ENCODE measurements at regions not wholly inside any gene's neighbourhood (a gene's known extent, or its start where the extent isn't known, plus 50 kb on each side); places are given as distances from the start of the nearest gene placed in this dataset.

DNA sequence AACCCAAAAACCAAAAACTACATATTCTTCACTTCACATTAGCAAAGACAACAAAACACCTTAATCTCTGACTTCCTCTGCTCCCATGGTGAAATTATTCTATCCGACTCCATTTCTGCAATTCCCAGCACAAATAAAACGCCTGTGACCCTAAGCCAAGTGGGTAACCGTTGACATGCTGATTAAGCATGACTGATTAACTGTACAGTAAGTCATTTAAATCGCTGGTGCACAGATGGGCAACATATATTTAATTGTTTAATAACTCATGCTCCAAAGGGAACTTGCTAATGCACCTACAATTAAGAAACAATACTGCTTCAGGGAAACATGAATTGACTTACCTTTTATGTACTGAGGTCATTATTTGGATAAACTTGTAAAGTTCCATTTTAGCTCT lies 436.7 kb downstream of the KIF2B start:
- no peaks in the 10 kb centered on the region for H3K4me1 ChIP-seq (ENCODE audit: control insufficient read depth in 2 of 2, insufficient read depth in 2 of 2, low read length in 2 of 2)
- H3K4me3 ChIP-seq (ENCODE audit: control extremely low read depth in 1 of 5, extremely low read depth in 1 of 5, insufficient read depth in 1 of 5, low read depth in 2 of 5, low read length in 4 of 5): no peak overlapping the region
- no peaks in the 10 kb centered on the region for H3K36me3 ChIP-seq (replicated peaks in 1 of 2; ENCODE audit: control extremely low read depth in 1 of 2, control insufficient read depth in 1 of 2, extremely low read depth in 1 of 2, insufficient read depth in 2 of 2, low read length in 1 of 2)
- Mint-ChIP-seq H3K9me3 (ENCODE audit: insufficient read depth) (peaks cover 7% of the 10 kb centered on the region), H3K4me3 (no peak overlapping the region), H3K27ac (no peak overlapping the region), H3K27me3 (no peaks in the 10 kb centered on the region), H3K4me1 (no peaks in the 10 kb centered on the region)
- no peaks in the 10 kb centered on the region for H3K27me3 ChIP-seq (replicated peaks in 1 of 4; ENCODE audit: control extremely low read depth in 1 of 4, control insufficient read depth in 3 of 4, insufficient read depth in 4 of 4, low read length in 3 of 4)
- no peak for ATAC-seq (ENCODE audit: low read depth)
- H3K9me3 ChIP-seq (ENCODE audit: control extremely low read depth in 1 of 3, control insufficient read depth in 2 of 3, insufficient read depth in 1 of 3, low read length in 2 of 3): peaks cover 1 to 8% (median 4%) of the 10 kb centered on the region in 3 donors
- no peaks in the 10 kb centered on the region for H3K79me2 ChIP-seq (ENCODE audit: control insufficient read depth, insufficient read depth, low read length)
- no peaks in the 10 kb centered on the region for H4K20me1 ChIP-seq (ENCODE audit: control insufficient read depth, insufficient read depth, low read length, poor library complexity, severe bottlenecking)
- DNase-seq: no peak
- no peak overlapping the region for H3K4me2 ChIP-seq (replicated peaks; ENCODE audit: low read depth, low read length, poor library complexity, severe bottlenecking)
- CTCF ChIA-PET: no interaction called here
- H2AFZ ChIP-seq (ENCODE audit: insufficient read depth, low read depth, low read length, poor library complexity, severe bottlenecking): no peak overlapping the region
- POLR2A ChIA-PET: no interaction called here
- no peak overlapping the region for H3K27ac ChIP-seq (ENCODE audit: low read length in 2 of 2)
- H3K9ac ChIP-seq (ENCODE audit: low read length): no peak overlapping the region
- intact Hi-C loops (cut with micrococcal nuclease): no loop called here
- WGBS (ENCODE audit: insufficient coverage): no CpG with 5 or more reads among the region's 4 CpGs
- TF ChIP-seq, protein P1, sequence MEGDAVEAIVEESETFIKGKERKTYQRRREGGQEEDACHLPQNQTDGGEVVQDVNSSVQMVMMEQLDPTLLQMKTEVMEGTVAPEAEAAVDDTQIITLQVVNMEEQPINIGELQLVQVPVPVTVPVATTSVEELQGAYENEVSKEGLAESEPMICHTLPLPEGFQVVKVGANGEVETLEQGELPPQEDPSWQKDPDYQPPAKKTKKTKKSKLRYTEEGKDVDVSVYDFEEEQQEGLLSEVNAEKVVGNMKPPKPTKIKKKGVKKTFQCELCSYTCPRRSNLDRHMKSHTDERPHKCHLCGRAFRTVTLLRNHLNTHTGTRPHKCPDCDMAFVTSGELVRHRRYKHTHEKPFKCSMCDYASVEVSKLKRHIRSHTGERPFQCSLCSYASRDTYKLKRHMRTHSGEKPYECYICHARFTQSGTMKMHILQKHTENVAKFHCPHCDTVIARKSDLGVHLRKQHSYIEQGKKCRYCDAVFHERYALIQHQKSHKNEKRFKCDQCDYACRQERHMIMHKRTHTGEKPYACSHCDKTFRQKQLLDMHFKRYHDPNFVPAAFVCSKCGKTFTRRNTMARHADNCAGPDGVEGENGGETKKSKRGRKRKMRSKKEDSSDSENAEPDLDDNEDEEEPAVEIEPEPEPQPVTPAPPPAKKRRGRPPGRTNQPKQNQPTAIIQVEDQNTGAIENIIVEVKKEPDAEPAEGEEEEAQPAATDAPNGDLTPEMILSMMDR (IDR thresholded peaks at IDR 0.05): no peak
- TF ChIP-seq EZH2 (IDR thresholded peaks at IDR 0.05; ENCODE audit: borderline replicate concordance, insufficient read depth, low read depth, low read length, poor library complexity, severe bottlenecking): no peak

DNA sequence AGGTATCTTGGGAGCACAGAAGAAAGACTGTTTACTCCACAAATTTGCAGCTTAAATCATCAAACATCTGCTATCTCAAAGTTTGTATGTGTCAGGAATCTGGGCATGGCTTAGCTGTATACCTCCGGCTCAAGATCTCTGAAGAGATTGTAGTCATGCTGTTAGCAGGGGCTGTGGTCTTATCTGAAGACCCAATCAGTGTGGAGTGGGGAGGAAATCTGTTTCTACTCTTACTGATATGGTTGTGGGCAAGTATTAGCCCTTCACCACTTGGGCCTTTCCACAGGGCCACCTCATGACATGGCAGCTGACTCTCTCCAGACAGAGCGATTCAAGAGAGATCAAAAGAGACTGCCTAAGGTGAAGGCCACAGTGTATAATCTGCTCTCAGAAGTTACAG lies 438.7 kb downstream of the KIF2B start:
- H3K79me2 ChIP-seq (ENCODE audit: control insufficient read depth, insufficient read depth, low read length): no peaks in the 10 kb centered on the region
- no peaks in the 10 kb centered on the region for H4K20me1 ChIP-seq (ENCODE audit: control insufficient read depth, insufficient read depth, low read length, poor library complexity, severe bottlenecking)
- Mint-ChIP-seq H3K4me3 (no peak overlapping the region), H3K9me3 (ENCODE audit: insufficient read depth) (peaks cover 11% of the 10 kb centered on the region), H3K27me3 (no peaks in the 10 kb centered on the region), H3K27ac (no peak overlapping the region), H3K4me1 (no peaks in the 10 kb centered on the region)
- no peak for TF ChIP-seq EZH2 (IDR thresholded peaks at IDR 0.05; ENCODE audit: borderline replicate concordance, insufficient read depth, low read depth, low read length, poor library complexity, severe bottlenecking)
- TF ChIP-seq, protein P1 (IDR thresholded peaks at IDR 0.05): no peak
- H3K4me2 ChIP-seq (replicated peaks; ENCODE audit: low read depth, low read length, poor library complexity, severe bottlenecking): no peak overlapping the region
- CTCF ChIA-PET: no interaction called here
- POLR2A ChIA-PET: no interaction called here
- DNase-seq (no peak), ATAC-seq (ENCODE audit: low read depth) (no peak)
- H3K36me3 ChIP-seq (replicated peaks in 1 of 2; ENCODE audit: control extremely low read depth in 1 of 2, control insufficient read depth in 1 of 2, extremely low read depth in 1 of 2, insufficient read depth in 2 of 2, low read length in 1 of 2): no peaks in the 10 kb centered on the region
- H3K4me3 ChIP-seq (ENCODE audit: control extremely low read depth in 1 of 5, extremely low read depth in 1 of 5, insufficient read depth in 1 of 5, low read depth in 2 of 5, low read length in 4 of 5): no peak overlapping the region
- WGBS (ENCODE audit: insufficient coverage): 100% methylated on average over 1 of the region's 2 CpGs
- H3K4me1 ChIP-seq (ENCODE audit: control insufficient read depth in 2 of 2, insufficient read depth in 2 of 2, low read length in 2 of 2): no peaks in the 10 kb centered on the region
- no peak overlapping the region for H2AFZ ChIP-seq (ENCODE audit: insufficient read depth, low read depth, low read length, poor library complexity, severe bottlenecking)
- H3K9me3 ChIP-seq (ENCODE audit: control extremely low read depth in 1 of 3, control insufficient read depth in 2 of 3, insufficient read depth in 1 of 3, low read length in 2 of 3): peaks cover 1 to 7% (median 4%) of the 10 kb centered on the region in 3 donors
- H3K27me3 ChIP-seq (replicated peaks in 1 of 4; ENCODE audit: control extremely low read depth in 1 of 4, control insufficient read depth in 3 of 4, insufficient read depth in 4 of 4, low read length in 3 of 4): no peaks in the 10 kb centered on the region
- intact Hi-C loops (cut with micrococcal nuclease): no loop called here
- no peak overlapping the region for H3K27ac ChIP-seq (ENCODE audit: low read length in 2 of 2)
- H3K9ac ChIP-seq (ENCODE audit: low read length): no peak overlapping the region
